Esophagus muscularis mucosa (tissue), 3 donors: ENCODE measurements at regions not wholly inside any gene's neighbourhood (a gene's known extent, or its start where the extent isn't known, plus 50 kb on each side); places are given as distances from the start of the nearest gene placed in this dataset.

Experiments
- CTCF ChIP-seq, 3 experiments: fragments of 200-600 bp in 2 of 3; fragments of 450-650 bp in 1 of 3; sonication (generic) in 2 of 3; IDR thresholded peaks; one replicate each; pipeline ENCODE4 v1.5.1; 2017 to 2019; ENCODE audit warnings: antibody characterized with exemption in 3 of 3, mild to moderate bottlenecking in 2 of 3, moderate library complexity in 1 of 3
- EP300 ChIP-seq: sonication (generic); formaldehyde crosslinking; IDR thresholded peaks from one replicate; pipeline ENCODE4 v1.6.1; 2017; ENCODE audit warnings: antibody characterized with exemption

- TF ChIP-seq EP300, result no peak
- TF ChIP-seq CTCF (IDR thresholded peaks at IDR 0.05), result no peak
These were observed 172.1 kb upstream of the SMAD3 start for GRCh38 chr15:66893294-66893693.
